GM12864 (cell line): ENCODE measurements at regions not wholly inside any gene's neighbourhood (a gene's known extent, or its start where the extent isn't known, plus 50 kb on each side); places are given as distances from the start of the nearest gene placed in this dataset.

Source experiments
- DNase-seq: peaks from one replicate; pipeline ENCODE4 v3.0.0-alpha.2; 2011; ENCODE audit warnings: low read depth
- H3K4me3 ChIP-seq: 2 replicates; pipeline ENCODE4 v1.5.1; 2011; ENCODE audit warnings: mild to moderate bottlenecking, low read depth, low read length, control low read depth
- TF ChIP-seq, protein P1 (sequence below): IDR thresholded peaks from 2 replicates; pipeline ENCODE4 v1.5.1; 2011; ENCODE audit warnings: low read depth, mild to moderate bottlenecking, moderate library complexity, low read length, control low read depth, inconsistent platforms; ENCODE audit errors: missing control alignments

- no peak for DNase-seq
- TF ChIP-seq, protein P1, sequence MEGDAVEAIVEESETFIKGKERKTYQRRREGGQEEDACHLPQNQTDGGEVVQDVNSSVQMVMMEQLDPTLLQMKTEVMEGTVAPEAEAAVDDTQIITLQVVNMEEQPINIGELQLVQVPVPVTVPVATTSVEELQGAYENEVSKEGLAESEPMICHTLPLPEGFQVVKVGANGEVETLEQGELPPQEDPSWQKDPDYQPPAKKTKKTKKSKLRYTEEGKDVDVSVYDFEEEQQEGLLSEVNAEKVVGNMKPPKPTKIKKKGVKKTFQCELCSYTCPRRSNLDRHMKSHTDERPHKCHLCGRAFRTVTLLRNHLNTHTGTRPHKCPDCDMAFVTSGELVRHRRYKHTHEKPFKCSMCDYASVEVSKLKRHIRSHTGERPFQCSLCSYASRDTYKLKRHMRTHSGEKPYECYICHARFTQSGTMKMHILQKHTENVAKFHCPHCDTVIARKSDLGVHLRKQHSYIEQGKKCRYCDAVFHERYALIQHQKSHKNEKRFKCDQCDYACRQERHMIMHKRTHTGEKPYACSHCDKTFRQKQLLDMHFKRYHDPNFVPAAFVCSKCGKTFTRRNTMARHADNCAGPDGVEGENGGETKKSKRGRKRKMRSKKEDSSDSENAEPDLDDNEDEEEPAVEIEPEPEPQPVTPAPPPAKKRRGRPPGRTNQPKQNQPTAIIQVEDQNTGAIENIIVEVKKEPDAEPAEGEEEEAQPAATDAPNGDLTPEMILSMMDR, result no peak
- H3K4me3 ChIP-seq, result no peak overlapping the region
These were observed 83.0 kb upstream of the CIBAR2 start for GRCh38 chr16:85195271-85195647.

- no peak overlapping the region for H3K4me3 ChIP-seq
- TF ChIP-seq, protein P1, result no peak
- DNase-seq, result no peak
These were observed 83.9 kb upstream of the CIBAR2 start for GRCh38 chr16:85195900-85196772.

GRCh38 chr16:85196976-85197375 lies 84.7 kb upstream of the CIBAR2 start:
- TF ChIP-seq, protein P1, result no peak
- no peak overlapping the region for H3K4me3 ChIP-seq
- DNase-seq, result no peak

DNA sequence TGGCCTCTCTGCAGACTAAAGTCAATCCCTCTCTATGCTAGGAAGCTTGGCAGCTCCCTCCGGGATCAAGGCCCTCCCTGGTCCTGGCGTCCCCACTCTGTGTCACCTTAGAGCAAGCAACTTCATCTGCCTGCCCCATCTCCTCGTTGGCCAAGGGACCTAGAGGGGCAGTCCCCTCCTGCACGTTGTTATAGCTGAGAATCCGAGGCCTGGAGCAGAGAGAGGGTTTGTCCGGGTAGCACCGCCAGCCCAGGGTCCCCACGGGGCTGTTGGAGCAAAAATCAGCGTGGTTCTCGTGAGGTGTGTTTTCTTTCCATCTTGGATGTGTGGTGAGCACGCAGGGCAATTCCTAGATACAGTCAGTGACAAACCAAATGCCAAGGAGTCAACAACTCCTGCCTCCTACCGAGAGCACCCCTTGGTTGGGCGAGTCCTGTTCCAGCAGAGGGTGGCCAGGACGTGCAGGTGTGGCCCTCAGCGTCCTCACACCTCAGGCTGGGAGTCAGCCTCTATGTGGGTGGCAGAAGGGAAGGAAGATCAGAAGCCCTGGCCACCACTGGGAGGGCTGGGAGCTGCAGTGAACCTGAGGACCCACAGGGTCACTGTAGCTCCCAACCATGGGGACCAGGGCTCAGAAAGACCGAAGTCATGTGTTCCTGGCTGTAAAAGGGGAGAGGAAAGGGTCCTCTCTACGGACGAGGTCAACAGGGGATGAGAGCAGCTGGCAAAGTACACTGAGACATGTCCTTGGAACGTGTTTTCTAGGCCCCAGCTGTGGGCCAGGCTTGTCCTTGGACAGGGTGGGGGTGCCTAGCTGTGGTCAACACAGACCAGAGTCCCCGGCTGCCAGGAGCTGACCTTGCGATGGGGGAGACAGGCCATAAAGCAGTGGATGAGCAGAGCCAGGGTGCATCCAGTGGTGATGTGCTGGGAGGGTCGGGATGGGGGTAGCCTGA lies 85.6 kb upstream of the CIBAR2 start:
- no peak overlapping the region for H3K4me3 ChIP-seq
- TF ChIP-seq, protein P1, result no peak
- DNase-seq, result no peak

- TF ChIP-seq, protein P1, result no peak
- DNase-seq, result no peak
- no peak overlapping the region for H3K4me3 ChIP-seq
These were observed 86.9 kb upstream of the CIBAR2 start for GRCh38 chr16:85199069-85199725.

DNA sequence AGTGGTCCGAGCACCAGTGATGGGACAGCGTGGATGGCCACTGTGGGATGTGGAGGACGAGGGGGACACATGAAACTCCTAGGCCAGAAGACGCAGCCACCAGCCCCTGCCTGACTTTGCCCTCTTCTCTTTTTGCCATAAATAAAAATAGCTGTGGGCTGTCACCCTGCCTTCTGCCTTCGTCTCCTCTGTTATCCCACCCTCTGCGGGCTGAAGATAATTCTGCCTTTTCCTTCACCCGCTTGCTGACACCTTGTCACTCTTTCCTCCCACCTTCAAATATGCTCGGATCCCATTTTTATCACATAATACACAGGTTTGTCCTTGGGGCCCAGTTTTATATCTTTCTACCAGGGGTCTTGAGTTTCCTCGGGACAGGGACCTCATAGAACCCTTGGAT lies 87.6 kb upstream of the CIBAR2 start:
- DNase-seq, result no peak
- TF ChIP-seq, protein P1, result no peak
- no peak overlapping the region for H3K4me3 ChIP-seq
